Testis (tissue), 2 donors: ENCODE measurements at regions not wholly inside any gene's neighbourhood (a gene's known extent, or its start where the extent isn't known, plus 50 kb on each side); places are given as distances from the start of the nearest gene placed in this dataset.

Source experiments
- CTCF ChIP-seq, 3 experiments: fragments of 450-650 bp in 2 of 3; fragments of 200-600 bp in 1 of 3; sonication (generic) in 1 of 3; IDR thresholded peaks; one replicate each; pipeline ENCODE4 v1.5.1; 2016 to 2019; ENCODE audit warnings: antibody characterized with exemption in 3 of 3, mild to moderate bottlenecking in 2 of 3, moderate library complexity in 1 of 3
- POLR2A ChIP-seq: fragments of 450-650 bp; IDR thresholded peaks from one replicate; pipeline ENCODE4 v1.6.1; 2017; ENCODE audit warnings: antibody characterized with exemption, mild to moderate bottlenecking, moderate library complexity

- TF ChIP-seq CTCF (IDR thresholded peaks at IDR 0.05) (no peak), POLR2A (no peak)
Measured at GRCh38 chr12:71008616-71009015, 88.1 kb upstream of the PTPRR start.
